Activated gamma-delta T cell treated with anti-CD3 and anti-CD28 coated beads, Interleukin-2, amount 50 U/mL, for 16 hours (primary cell): ENCODE measurements at regions not wholly inside any gene's neighbourhood (a gene's known extent, or its start where the extent isn't known, plus 50 kb on each side); places are given as distances from the start of the nearest gene placed in this dataset.
"Not testable (repeated sequence)": the region's sequence is repeated elsewhere in the genome, so short reads cannot be mapped to it uniquely, and the experiment has no call there.

Source experiments
- DNase-seq: peaks from one replicate; pipeline ENCODE4 v3.0.0-alpha.2; 2020; ENCODE audit warnings: low read depth

DNA sequence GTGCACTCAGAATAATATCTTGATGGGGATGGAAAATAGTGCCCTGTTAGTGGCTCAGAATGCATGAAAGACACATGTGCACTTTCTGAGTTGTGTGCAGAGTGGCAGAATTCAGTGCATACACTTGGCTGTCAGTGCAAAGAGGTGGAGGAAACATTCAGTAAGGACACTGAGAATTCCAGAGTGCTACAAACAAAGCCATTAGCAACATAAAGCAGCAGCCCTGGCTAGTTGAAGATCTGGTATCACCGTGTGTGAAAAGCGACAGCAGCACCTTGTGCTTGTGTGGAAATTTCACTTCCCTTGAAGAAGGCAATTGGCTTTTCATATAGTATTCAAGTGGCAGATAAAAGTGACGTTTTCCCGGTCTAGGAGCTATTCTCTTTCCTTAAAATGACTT is 810.4 kb downstream of the TRIML1 start:
- DNase-seq: no peak

DNA sequence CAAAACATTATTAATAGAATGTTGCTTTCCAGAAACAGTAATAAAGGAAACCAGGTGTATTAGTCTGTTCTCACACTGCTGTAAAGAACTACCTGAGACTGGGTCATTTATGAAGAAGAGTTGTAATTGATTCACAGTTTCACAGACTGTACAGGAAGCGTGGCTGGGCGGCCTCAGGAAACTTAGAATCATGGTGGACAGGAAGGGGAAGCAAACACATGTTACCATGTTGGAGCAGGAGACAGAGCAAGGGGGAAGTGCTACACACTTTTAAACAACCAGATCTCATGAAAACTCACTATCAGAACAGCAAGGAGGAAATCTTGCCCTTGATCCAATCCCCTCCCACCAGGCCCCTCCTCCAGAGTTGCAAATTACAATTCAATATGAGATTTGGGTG is 815.8 kb downstream of the TRIML1 start:
- DNase-seq: no peak

DNA sequence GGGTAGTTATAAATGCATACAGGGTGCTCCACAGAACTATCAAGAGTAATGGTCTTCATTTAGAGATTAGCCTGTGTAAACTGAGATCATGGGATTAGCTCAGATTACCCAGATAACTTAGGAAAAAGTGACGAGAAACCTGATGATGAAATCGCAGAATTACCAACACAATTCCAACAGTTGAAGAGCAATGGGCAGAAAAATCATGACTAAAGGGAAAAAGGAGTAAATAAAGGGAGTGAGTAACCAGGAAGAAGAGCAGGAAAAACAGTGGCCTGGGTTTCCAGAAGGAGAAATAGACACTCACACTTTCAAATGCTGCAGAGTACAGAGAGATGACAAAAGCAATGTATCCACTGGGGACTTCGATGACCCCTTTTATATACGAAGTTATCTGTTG is 817.3 kb downstream of the TRIML1 start:
- no peak for DNase-seq

DNA sequence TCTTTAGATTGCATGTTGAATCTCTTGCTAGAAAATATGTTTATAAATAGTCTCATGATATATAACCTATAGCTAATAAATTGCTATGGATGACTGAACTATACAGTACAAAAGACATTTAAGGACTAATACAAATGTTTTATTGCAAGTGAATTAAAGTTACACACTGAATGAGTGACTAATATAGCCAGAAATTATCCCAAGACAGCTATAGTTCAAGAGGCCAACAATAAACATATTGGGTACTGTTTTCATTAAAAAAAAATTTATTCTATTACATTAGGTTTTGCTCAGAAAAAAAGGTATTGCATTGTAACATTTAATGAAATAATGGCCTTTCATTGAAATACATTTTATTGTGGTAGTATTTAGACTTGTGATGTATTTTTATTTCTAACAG is 819.1 kb downstream of the TRIML1 start:
- no peak for DNase-seq

DNA sequence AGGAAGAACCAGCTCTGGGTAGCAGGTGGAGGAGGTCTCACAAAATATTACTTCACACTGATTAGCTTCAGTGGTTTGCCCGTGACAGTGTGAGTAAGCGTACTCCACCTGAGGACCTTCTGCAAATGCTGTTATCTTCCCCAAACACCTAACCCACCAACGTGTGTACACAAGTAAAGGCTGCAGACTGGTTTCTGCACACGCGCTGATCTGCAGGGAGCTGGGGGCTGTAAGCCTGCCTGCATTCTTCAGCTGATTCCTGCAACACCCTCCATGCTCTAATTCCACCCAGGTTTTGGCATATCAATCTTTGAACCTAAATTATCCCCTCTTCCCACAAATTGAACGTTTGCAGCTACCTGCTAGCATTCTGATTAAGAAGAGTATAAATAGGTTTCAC is 820.2 kb downstream of the TRIML1 start:
- no peak for DNase-seq

DNA sequence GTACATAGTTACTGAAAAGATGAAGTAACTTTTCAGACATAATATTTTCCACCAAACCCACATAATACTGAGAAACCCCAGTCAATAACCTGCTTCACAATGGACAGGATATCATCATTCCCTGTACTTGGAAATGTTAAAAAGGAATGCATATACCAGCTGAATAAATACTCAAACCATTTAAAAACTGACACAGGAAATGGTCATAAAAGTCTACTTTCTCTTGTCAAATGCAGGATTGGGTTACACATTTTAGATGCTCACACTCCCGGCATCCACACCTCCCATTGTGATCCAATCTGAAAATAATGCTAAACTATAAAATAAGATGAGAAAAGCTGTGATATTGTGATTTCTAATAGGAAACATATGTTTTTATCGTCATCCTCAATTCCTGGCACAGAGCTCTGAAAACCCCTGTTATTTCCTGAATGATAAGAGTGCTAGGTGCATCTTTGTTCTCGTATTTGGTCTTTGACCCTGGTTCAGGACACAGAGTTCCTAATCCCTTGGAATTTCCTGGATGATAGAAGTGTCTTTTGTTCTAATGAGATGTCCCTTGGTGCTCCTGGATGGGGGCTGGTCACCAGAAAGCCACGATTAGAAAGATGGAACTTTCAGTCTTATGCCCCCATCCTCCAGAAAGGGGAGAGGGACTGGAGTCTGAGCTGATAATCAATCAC is 821.3 kb downstream of the TRIML1 start:
- DNase-seq: no peak

DNA sequence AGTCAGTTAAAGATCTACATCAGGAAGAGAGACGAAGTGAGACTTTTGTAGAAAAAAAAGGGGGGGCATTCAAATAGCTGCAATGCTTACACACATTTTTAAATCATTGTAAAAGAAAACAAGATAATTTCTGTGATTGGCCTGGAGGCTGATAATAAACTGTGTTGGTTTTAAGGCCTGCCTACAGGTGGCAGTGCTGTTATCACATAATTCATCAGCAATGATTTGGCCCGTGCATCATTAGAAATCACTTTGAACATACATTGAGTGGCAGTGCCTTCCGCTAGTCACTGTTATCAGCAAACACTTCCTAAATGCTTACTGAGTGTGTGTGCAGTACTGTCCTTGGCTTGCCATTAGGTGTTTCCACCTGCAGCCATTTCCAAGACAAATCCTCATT is 831.9 kb downstream of the TRIML1 start:
- DNase-seq: no peak

DNA sequence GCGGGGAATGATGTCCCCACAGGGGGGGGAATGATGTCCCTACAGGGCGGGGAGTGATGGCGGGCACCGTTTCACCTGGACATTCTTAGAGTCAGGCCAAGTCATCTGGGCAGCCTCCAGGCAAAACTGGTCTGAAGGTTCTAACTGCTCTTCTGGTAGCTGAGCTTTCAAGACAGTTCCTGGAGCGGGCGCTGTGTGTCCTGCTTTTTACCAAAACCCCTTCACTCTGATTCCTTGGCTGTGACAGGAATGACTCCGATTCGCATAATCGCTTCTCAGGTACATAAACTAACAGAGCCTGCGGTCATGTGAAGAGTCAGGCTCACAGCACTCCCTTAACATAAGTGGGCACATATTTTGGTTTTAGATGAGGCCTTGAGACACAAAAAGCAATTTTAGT is 836.0 kb downstream of the TRIML1 start:
- DNase-seq: no peak

DNA sequence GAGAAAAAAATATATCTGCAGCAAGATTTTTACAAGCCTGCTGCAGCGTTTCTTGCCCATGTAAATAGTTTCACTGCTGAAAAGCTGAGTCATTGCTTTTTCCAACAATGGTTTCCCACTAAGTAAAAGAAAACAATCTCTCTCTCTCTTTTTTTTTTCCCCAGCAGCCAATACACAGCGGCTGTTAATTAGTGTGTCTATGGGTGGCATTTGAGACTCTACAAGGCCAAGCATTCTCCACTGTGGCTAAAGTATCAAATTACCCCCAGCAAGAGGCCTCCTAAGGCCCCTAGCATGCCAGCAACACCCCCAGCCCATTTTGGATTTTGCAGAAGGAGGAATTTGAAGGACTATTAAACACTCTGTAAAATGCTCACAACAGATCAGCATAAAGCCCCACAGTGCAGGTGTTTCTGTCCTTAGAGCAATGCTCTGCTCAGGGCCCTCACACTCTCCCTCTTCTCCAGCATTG is 837.4 kb downstream of the TRIML1 start:
- no peak for DNase-seq

DNA sequence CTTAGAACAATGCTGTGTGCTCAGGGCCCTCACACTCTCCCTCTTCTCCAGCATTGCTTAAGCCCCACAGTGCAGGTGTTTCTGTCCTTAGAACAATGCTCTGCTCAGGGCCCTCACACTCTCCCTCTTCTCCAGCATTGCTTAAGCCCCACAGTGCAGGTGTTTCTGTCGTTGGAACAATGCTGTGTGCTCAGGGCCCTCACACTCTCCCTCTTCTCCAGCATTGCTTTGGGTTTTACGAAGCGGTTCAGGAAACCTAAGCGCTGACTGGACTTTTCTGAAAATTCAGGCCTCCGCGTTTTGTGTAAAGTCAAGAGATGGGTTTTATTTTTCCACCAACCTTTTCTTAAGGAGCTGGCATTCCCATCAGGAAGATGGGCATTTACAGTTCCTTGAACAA is 838.0 kb downstream of the TRIML1 start:
- not testable (repeated sequence) for DNase-seq

DNA sequence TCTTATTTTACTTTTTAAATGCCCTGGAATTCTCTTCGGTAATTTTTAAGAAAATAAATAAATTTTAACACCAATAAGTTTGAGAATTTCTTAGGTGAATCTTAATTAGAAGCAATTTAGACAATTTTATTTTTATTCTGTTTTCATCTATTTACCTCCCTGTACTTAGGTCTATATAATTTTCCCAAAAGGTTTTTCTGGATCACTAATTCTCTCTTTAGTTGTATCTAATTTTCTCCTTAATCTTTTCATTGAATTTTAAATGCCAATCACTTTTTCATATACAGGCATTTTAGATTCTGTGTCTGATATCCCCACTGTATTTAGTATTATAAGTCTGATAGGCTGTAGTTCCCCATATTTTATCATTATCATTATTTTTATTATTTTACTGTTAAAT is 845.3 kb downstream of the TRIML1 start:
- no peak for DNase-seq

DNA sequence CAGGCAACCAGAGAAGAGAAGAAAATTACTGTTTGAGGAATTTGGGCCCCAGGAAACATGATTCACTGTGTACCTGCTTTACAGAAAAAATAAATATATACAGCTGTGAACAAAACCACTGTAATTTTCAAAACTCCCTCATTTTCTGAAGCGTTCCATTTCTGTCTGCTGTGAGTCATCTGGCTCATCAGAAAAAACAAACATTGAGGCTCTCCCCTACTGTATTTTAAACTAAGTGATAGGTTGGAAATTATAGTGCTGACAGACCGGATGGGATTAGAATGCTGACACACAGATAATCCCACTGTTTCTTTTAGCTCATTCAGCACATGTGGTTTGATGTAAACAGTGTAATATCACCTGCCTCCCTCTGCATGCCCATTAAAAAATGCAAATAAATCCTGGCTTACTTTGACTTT is 847.0 kb downstream of the TRIML1 start:
- no peak for DNase-seq

DNA sequence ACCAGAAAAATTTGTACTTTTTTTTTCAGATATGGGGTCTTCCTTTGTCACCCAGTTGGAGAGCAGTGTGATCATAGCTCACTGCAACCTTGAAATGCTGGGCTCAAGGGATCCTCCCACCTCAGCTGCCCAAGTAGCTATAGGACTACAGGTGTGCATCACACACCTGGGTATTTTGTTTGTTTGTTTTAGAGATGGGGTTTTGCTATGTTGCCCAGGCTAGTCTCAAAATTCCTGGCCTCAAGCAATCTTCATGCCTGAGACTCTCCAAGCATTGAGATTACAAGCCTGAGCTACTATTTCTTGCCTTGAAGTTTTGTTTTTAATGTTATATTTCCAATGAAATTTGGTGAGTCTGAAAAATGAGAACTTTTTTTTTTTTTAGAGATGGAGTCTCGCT is 847.8 kb downstream of the TRIML1 start:
- no peak for DNase-seq

DNA sequence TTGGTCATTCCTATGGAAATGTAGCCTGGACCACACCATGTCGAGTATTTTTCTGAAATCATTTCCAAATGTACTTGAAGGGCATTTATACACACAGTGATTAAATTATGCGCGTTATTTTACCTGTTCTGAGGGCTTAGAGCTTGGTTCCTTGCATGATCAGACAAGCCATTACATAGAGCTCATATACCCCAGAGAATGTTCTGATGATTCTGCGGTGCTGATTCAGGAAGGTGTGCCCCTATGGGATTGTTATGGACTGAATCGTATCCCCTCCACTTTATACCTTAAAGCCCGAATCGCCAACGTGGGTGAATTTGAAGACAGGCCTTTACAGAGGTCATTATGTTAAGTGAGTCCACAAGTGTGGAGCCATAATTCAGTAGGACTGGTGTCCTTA is 848.9 kb downstream of the TRIML1 start:
- no peak for DNase-seq

DNA sequence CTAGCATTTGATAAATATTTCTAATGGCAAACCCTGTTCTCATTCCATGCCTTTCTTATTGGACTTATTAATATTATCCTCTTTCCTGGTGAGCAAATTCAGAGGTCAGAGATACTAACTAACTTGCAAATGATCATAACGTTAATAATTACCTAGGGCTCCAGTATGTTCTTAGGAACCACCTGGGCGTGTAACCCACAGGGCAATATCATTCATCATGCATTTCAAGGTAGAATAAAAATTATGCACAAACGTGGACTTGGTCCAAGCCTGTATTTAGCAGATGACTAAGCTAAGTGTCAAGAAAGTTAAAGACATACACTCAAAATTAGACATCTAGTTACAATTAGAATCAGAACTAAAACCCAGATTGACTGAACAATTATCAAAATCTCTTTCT is 850.1 kb downstream of the TRIML1 start:
- no peak for DNase-seq

DNA sequence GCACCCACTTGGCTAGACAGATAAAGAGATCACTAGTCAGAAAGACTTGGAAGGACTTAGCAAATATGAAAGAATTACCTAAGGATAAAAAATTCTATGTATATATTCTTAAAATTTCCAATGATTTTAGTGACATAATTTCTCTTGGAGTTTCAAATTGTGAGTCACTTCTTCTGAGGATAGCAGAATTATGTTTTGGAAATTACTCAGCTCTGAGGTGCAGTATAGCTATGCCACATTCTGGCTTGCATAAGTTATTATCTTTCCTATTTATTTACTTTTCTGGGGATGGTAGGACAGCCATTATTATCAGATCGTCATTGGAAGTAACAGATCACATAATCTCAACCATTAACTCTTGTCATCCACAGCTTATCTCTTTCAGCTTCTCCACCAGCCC is 853.5 kb downstream of the TRIML1 start:
- DNase-seq: no peak

DNA sequence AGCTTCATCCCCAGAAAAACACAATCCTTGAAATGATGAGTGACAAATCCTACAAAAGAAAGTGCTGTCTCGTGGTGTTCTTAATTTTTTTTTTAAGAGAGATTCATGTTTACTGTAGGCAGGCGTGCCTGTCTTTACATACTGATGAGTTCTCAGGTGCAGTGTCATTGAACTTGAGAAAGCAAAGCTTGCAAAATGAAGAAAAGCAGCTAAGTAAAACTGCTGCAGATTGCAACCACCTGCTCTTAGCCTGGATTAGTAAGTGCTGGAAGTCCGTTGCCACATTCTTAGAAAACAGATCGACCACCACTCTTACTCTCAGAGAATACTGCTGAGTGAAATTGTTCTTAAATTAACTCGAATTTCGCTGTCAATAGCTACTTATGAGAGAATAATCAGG is 854.6 kb downstream of the TRIML1 start:
- DNase-seq: no peak

DNA sequence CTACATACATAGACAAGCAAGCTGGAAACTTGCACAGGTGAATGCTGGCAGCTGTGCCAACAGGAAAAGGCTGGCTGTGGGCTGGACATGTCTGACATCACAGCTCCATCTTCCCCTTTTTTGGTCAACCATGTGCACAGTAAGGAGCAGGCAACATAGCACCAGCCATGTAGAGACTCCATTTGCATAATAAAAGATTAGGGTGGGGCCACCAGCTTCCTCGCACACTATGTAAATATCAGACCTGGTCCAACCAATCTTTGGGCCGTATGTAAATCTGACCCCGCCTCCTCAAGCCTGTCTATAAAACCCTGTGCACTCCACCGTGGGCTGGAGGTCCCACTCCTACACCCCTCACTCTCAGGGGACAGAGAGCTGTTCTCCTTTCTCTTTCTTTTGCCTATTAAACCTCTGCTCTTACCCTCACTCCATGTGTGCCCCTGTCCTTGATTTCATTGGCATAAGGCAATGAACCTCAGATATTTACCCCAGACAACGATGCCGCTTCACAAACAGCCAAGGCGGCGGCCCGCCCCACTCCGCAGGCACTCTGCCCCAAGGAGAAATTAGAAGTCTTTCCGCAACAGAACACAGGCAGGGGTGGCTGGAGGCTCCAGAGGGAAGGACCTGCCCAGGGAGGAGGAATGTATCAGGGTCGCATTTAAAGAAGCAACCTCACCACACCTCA is 862.2 kb downstream of the TRIML1 start:
- DNase-seq: no peak

DNA sequence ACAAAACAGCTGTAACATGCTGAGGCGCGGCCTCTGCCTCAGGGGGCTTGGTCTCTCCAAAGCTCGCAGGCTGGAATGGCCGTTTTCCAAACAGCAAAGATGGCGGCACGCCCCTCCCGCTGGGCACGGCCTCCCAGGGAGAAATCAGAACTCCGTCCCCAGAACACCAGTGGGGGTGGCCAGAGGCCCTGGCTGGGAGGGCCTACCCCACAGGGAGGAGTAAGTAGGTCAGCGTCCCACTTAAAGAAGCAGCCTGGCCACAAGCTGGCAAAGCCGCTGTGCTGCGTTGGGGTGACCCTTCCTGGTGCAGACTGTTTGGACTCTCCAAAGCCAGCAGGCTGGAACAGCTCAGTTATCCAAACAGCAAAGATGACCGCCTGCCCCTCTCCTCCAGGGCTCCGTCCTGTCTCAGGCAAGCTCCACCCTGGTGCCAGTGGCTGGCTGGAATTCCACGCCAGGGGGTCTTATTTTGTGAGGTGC is 862.8 kb downstream of the TRIML1 start:
- no peak for DNase-seq

DNA sequence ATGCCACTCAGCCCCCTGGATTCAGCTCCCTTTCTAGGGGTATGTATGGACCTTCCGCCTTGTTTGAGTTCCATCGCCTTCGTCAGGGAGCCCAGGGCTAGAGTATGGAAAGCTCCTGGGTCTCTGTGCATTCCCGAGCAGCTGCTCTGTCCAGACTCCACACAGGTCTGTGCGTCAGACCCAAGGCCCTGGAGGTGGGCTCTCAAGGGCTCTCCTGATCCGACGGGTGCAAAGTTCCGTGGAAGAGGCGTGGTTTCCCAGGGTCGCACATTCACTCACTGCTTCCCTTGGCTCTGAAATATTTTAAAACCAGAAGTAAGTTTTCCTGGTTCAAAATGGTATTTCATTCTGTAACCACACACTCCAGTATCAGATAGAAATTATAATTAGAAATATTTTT is 863.2 kb downstream of the TRIML1 start:
- no peak for DNase-seq

DNA sequence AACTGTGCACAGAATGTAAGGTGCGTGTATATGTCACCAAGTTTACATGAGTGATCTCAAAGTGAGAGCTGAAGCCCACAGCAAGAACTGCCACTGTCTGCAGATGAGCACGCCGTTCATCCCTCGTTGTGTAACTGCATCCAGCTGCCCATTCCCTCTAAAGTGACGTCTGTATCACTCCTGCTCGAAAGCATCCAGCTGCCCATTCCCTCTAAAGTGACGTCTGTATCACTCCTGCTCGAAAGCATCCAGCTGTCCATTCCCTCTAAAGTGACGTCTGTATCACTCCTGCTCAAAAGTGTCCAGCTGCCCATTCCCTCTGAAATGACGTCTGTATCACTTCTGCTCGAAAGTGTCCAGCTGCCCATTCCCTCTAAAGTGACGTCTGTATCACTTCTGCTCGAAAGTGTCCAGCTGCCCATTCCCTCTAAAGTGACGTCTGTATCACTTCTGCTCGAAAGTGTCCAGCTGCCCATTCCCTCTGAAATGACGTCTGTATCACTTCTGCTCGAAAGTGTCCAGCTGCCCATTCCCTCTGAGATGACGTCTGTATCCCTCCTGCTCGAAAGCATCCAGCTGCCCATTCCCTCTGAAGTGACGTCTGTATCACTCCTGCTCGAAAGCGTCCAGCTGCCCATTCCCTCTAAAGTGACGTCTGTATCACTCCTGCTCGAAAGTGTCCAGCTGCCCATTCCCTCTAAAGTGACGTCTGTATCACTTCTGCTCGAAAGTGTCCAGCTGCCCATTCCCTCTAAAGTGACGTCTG is 871.4 kb downstream of the TRIML1 start:
- not testable (repeated sequence) for DNase-seq

DNA sequence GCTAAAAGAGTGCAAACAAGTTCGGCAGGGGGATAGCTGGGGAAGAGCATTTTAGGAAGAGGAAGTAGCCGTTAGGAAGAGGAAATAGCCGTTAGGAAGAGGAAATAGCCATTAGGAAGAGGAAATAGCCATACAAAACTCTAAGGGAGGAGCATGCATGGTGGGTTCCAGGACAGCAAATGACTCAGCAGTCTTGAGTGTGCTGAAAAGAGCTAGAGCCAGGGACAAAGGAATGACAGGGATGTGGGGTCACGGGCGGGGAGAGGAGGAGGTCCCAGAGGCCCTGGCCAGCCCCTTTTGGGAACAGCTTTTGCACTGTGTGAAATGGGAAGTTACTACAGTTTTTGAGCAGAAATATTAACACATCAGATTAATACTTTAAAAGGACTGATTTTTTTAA is 882.6 kb downstream of the TRIML1 start:
- no peak for DNase-seq

DNA sequence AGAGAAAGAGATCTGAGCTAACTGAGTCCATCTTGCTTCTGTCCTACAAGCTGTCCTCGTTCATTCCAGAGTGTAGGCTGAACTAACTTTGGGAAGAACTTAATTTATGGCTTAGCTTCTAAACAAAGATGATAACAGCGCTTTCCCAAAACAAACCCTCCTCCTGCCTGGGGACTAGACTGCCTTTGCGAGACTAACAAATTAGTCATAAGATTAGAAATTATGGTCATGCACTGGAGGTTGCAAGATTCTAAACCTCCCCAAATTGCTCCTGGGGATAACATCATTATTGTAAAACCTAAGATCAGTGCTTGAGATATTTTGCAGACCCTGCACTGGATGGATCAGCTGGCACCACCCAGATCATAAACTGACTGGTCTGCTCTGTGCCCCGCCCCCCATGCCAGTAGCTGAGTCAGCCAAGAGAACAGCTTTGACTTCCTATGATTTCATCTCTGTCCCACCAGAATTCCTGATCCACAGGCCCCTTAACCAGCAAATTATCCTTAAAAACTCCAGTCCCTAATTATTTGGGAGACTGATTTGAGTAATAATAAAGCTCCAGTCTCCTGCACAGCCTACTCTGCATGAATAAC is 883.3 kb downstream of the TRIML1 start:
- DNase-seq: no peak
